ENCODE measurements at regions not wholly inside any gene's neighbourhood (a gene's known extent, or its start where the extent isn't known, plus 50 kb on each side); places are given as distances from the start of the nearest gene placed in this dataset.

GRCh38 chr12:13316587-13317246 lies 120.2 kb downstream of the EMP1 start:
- no peak for DNase-seq (ENCODE audit: extremely low read depth, low read depth)
- no peak for TF ChIP-seq CTCF (IDR thresholded peaks at IDR 0.05; ENCODE audit: low read depth, low read length)

- TF ChIP-seq CTCF (IDR thresholded peaks at IDR 0.05; ENCODE audit: low read depth, low read length): no peak
- no peak for DNase-seq (ENCODE audit: extremely low read depth, low read depth)
These were observed 117.4 kb downstream of the EMP1 start for GRCh38 chr12:13313886-13314285.

GRCh38 chr12:13311551-13311950 lies 115.0 kb downstream of the EMP1 start:
- no peak for DNase-seq (ENCODE audit: extremely low read depth, low read depth)
- TF ChIP-seq CTCF (IDR thresholded peaks at IDR 0.05; ENCODE audit: low read depth, low read length): no peak

GRCh38 chr12:13307143-13307816 lies 110.8 kb downstream of the EMP1 start:
- no peak for TF ChIP-seq CTCF (IDR thresholded peaks at IDR 0.05; ENCODE audit: low read depth, low read length)
- no peak for DNase-seq (ENCODE audit: extremely low read depth, low read depth)

GRCh38 chr12:13304924-13305323 lies 108.4 kb downstream of the EMP1 start:
- TF ChIP-seq CTCF (IDR thresholded peaks at IDR 0.05; ENCODE audit: low read depth, low read length): no peak
- DNase-seq (ENCODE audit: extremely low read depth, low read depth): no peak

- no peak for DNase-seq (ENCODE audit: extremely low read depth, low read depth)
- no peak for TF ChIP-seq CTCF (IDR thresholded peaks at IDR 0.05; ENCODE audit: low read depth, low read length)
These were observed 102.9 kb downstream of the EMP1 start for GRCh38 chr12:13299457-13299856.

GRCh38 chr12:13293096-13293495 lies 96.6 kb downstream of the EMP1 start:
- TF ChIP-seq CTCF (IDR thresholded peaks at IDR 0.05; ENCODE audit: low read depth, low read length): no peak
- DNase-seq (ENCODE audit: extremely low read depth, low read depth): no peak
